CD4-positive, alpha-beta T cell treated with Interleukin-21 for 1 hour (primary cell): ENCODE measurements at regions not wholly inside any gene's neighbourhood (a gene's known extent, or its start where the extent isn't known, plus 50 kb on each side); places are given as distances from the start of the nearest gene placed in this dataset.

Source experiments
- DNase-seq: peaks from one replicate; pipeline ENCODE4 v3.0.0-alpha.2; 2020

GRCh38 chr9:129410226-129410625 lies 210.7 kb downstream of the C9orf50 start:
- no peak for DNase-seq

GRCh38 chr9:129408535-129409215 lies 212.2 kb downstream of the C9orf50 start:
- DNase-seq = no peak

- no peak for DNase-seq
Measured at GRCh38 chr9:129407905-129408452, 212.9 kb downstream of the C9orf50 start.

- no peak for DNase-seq
Measured at GRCh38 chr9:129406278-129407225, 214.3 kb downstream of the C9orf50 start.

- DNase-seq = no peak
Measured at GRCh38 chr9:129405827-129406213, 215.1 kb downstream of the C9orf50 start.

GRCh38 chr9:129405089-129405826 lies 215.6 kb downstream of the C9orf50 start:
- no peak for DNase-seq

GRCh38 chr9:129404621-129405020 lies 216.3 kb downstream of the C9orf50 start:
- no peak for DNase-seq

GRCh38 chr9:129403779-129404620 lies 216.9 kb downstream of the C9orf50 start:
- no peak for DNase-seq

- no peak for DNase-seq
Measured at GRCh38 chr9:129402931-129403778, 217.7 kb downstream of the C9orf50 start.

- no peak for DNase-seq
Measured at GRCh38 chr9:129402371-129402739, 218.5 kb downstream of the C9orf50 start.

GRCh38 chr9:129401623-129402370 lies 219.1 kb downstream of the C9orf50 start:
- DNase-seq = no peak

GRCh38 chr9:129400971-129401622 lies 219.8 kb downstream of the C9orf50 start:
- no peak for DNase-seq

GRCh38 chr9:129400001-129400970 lies 220.6 kb downstream of the C9orf50 start:
- DNase-seq = no peak

- DNase-seq = no peak
Measured at GRCh38 chr9:129399634-129399990, 221.3 kb downstream of the C9orf50 start.

GRCh38 chr9:129398961-129399633 lies 221.0 kb upstream of the IER5L start:
- DNase-seq = no peak

- no peak for DNase-seq
Measured at GRCh38 chr9:129398101-129398960, 220.3 kb upstream of the IER5L start.

GRCh38 chr9:129397335-129397734 lies 219.3 kb upstream of the IER5L start:
- no peak for DNase-seq
